ENCODE measurements at regions not wholly inside any gene's neighbourhood (a gene's known extent, or its start where the extent isn't known, plus 50 kb on each side); places are given as distances from the start of the nearest gene placed in this dataset.

DNA sequence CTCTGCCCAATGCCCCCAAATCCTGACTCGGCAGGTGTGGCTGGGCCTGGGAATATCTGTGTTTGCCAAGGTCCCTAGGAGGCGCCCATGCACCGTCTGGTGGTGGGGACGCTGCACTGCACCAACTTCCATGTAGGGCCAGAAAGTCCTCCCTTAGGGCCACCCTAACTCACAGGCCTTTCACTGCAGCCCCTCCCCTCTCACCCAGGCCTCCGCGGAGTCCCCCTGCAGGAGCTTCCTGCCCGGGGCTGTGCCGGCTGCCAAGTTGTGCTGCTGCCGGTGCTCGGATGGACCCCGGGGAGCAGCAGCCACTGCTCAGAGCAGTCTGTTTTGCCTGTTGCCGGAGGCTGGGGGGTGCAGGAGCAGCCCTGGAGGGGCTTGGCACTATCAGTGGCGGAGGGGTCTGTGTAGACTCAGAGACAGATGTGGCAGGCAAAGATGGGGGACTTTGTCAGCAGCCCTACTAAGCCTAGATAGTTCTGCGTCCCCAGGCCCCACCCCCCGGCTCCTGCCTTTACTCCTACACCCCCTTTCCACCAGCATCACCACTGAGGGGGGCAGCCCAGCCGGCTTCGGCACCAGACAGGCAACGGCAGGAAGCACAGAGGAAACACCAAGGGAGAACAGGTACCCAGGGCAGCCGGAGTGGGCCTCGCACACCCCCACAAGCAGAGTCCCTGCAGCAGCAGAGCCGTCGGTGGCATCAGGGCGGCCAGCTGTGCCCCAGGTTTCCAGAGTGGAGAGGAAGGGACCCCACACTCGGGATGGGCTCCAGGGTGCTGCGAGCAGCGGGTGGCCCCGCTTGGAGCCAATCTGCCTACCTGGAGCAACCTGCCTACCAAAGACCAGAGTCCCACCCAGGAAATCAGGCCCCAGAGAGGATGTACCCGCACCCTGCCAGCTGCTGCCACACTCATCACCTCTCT is 124.3 kb downstream of the TRIM29 start:
- peak; percentile 83 for DNase-seq (ENCODE audit: low spot score)

DNA sequence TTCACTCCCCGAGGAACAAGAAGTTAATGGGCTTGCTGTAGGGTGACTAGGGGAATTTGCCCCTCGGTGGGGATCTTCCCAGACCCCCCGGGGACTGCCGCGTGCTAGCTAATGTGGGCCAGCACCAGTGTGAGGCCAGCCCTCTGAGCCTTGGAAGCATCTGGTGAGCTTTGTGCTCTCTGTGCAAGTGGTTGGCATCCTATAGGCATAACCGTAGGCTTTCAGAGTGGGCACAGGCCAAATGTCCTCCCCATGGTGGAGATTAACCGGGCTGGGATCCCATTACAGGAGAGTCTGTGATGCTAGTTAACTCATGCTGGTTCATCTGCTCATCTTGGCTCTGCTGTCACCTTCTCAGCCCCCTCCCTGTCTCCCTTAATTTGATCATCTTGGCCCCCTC is 125.7 kb downstream of the TRIM29 start:
- DNase-seq (ENCODE audit: low spot score), result no peak

GRCh38 chr11:120011836-120012235 is 126.1 kb downstream of the TRIM29 start:
- peak; percentile 69 for DNase-seq (ENCODE audit: low spot score)

GRCh38 chr11:120010775-120011174 is 127.1 kb downstream of the TRIM29 start:
- no peak for DNase-seq (ENCODE audit: low spot score)

DNA sequence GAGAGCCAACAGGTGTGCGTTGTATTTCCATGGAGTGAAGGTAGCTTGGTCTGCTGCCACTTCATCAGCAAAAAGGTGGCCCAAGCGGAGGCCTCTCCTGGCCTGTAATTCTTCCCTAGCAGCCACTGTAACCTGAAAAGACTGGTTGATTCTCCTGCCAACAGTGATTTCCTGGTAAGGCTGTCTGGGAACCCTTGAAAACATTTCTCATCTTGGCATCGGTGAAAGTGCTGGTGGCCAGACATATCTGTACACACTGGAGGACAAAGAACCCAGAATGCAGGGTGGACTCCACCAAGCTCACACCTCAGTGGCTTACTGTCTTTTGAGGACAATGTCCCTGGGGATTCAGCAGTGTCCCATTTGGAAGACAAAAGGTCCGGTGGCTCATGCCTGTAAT is 128.0 kb downstream of the TRIM29 start:
- no peak for DNase-seq (ENCODE audit: low spot score)

DNA sequence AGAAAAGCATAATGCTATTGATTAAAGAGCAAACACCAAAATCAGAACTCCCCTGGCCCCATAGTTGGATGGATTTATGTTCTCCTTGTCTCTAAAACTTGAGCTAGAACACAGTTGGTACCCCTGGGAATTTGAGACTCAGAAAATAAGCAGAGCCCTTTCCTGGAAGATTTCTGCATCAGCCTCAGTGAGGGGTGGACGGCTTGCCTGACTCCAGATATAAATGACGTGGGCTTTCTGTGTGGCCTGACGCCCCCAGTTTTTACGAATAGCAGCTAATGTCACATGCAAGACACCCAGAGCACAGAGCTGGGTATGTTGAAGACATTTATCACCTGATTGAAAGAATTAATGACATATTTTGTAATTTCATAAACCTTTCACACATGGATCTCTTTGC is 130.8 kb downstream of the TRIM29 start:
- no peak for DNase-seq (ENCODE audit: low spot score)

- no peak for DNase-seq (ENCODE audit: low spot score)
These were observed 133.2 kb downstream of the TRIM29 start for GRCh38 chr11:120004723-120005122.

- peak; percentile 71 for DNase-seq (ENCODE audit: low spot score)
These were observed 136.5 kb downstream of the TRIM29 start for GRCh38 chr11:120001178-120002090.

DNA sequence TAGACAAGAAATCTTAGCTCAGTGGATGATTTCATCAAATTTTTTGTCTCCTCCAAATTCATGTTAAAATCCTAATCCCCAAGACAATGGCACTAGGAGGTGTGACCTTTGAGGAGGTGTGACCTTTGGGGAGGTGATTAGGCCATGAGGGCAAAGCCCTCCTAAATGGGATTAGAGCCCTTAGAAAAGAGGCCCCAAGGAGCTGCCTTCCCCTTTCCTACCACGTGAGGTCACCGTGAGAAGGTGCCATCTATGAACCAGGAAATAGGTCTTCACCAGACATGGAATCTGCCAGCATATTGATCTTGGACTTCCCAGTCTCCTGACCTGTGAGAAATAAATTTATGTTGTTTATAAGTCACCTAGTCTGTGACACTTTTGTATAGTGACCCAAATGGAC is 138.7 kb downstream of the TRIM29 start:
- no peak for DNase-seq (ENCODE audit: low spot score)

DNA sequence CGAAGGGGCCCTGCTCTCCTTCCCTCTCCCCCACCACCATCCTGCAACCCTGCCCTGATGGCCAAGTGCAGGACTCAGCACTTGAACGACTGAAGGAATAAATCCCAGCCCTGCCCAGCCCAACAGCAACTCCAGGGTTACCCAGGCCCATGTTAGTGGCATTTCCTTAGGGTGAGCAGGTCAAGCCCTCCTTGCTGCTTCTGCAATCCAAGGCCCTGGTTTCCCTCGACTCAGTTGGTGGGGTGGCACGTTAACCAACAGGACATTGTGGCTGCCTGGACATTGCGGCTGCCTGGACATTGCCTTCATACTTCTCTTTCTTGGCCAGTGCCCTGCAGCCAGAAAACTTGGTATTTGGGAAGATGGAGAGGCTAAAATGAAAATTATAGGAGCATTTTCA is 141.4 kb downstream of the TRIM29 start:
- DNase-seq (ENCODE audit: low spot score), result no peak

- no peak for DNase-seq (ENCODE audit: low spot score)
These were observed 142.0 kb downstream of the TRIM29 start for GRCh38 chr11:119995730-119996491.

- no peak for DNase-seq (ENCODE audit: low spot score)
These were observed 144.2 kb downstream of the TRIM29 start for GRCh38 chr11:119993722-119994121.

DNA sequence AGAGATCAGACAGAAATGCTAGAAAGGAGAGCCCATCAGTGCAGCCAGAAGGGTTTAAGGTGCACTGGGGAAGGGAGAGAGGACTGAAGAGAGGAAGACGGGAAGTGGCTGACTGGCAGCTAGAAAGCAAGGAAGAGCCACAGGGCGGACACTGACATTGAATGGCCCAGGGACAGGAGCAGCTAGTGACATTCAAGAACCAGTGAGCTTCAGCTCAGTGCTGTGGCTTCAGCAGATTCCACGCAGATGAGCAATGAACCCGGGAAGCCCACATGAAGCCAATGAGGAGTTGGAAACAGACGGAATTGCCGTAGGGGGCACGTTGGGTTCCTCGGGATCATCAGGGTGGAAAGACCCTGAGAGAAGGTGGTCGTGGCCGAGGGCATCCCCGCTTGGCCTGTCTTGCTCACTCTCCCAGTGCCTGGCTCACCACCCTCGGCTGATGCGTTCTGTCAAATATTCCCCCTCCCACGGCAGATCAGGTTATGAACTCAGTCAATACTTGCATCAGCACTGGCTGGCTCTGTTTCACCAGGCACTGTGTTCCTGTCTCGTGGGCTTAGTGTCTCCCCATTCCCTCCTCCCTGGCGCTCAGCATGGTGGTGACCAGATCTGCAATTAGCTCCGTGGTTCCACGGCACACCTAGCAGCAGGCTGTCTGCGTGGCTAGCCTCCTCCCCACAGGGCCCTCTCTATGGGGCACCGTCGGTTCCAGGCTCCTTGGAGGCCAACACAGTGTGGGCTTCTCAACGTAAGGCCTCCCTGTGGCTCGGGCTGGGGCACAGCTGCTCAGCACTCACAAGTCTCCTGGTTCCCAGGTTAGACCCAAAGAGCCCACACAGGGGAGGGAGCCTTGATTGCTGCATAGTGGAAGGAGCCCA is 145.5 kb downstream of the TRIM29 start:
- DNase-seq (ENCODE audit: low spot score), result no peak

GRCh38 chr11:119991669-119992068 is 146.2 kb downstream of the TRIM29 start:
- no peak for DNase-seq (ENCODE audit: low spot score)

- DNase-seq (ENCODE audit: low spot score), result no peak
These were observed 146.9 kb downstream of the TRIM29 start for GRCh38 chr11:119991022-119991404.

DNA sequence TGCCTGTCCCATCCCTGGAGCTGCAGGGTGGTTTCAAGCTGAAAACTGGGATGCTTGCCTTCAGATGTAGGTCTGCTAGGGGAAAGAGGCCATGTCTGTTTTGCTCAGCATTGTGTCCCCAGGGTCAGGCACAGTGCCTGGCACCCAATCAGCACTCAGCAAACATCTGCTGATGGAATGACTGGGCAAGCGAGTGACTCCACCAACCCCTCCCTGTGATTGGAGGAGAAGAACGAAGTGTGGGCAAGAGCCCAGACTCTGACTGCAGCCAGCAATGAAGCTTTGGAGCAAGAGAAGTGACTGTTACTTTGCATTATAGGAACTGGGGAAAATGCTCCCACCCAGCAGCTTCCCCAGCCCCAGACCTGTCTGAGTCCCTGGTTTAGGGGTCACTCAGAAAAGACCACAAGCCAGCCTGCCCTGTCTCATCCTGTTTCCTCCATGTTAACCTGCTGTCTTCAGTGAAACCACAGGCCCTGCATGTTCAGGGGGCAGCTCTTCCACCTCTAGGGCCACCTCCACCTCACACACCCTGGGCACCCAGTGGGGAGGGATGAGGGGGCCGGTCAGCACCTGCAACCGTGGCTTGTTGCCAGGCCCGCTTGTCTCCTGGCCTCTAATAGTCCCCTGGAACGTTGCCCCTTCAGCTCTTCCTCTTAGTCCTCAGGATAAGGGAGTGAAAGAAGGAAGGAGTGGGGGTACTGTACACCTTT is 147.4 kb downstream of the TRIM29 start:
- DNase-seq (ENCODE audit: low spot score), result peak; percentile 96

DNA sequence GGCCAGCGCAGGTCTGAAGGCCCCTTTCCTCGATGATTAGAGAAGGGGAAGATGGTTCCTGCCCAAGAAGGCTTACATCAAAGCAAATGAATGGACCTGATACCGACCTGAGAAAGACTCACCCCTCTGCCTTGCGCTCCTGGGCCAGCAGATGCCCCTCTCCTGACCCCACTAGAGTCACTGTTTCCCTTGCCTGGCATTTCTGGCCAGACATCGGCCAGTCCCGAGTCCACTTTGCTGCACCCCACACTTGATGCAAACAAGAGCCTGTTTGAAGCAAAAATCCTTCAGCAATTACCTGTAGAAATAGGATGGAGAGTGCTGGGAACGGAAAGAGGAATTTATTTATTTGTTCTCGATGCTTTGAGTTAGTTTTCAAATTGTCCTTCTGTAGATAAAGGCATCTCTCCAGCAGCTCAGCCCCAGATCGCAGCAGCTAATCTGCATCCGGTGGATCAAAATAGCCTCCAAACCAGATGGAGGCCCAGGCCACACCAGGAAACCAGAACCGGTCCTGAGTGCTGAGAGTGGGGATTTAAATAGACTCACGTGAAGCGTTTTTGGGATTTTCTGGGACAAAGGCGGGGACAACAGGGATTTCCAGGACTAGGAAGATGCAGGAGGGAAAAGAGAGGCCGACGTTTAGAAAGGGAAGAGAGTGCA is 148.6 kb downstream of the TRIM29 start:
- DNase-seq (ENCODE audit: low spot score), result no peak

- DNase-seq (ENCODE audit: low spot score), result no peak
These were observed 152.4 kb downstream of the TRIM29 start for GRCh38 chr11:119985551-119985950.

DNA sequence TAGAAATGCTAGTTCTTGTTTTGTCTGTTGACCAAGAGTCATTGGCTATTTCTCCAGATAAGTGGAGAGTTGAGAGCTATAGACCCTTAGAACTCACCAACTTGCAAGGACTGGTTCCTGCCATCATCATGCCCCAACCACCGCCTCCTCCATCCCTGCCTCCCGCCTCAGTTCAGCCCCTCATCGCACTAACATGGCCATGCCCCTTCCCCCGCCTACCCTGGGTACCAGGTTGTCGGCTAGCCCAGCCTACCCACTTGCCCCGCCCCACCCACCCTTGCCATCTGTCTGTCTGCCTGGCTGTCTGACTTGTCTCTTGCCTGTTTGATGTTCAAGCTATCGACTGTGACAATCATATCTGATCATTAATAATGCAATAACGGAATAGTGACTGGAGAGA is 154.1 kb downstream of the TRIM29 start:
- no peak for DNase-seq (ENCODE audit: low spot score)

DNA sequence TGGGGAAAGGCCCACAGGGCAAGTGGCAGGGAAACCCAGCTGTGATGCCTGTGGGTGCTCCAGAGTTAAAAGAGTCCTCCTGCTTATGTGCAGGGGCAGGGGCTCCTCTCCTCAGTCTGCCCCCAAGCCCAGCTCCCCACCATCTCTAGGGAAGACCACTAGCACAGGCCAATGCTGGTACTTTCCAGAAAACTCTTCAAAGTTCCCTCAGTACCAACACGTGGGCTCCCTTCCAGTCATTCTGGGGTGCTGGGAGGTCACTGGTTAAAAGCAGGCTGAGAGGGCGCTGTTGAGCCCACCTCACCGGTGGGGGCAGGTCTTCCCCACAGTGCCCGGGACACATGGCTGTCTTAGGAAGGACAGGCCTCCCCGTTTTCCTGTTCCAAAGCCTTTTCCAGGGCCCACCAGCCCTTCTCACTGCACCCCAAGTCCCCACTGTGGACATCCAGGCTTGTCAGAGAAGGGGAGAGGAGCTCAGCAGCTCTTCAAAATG is 154.6 kb downstream of the TRIM29 start:
- no peak for DNase-seq (ENCODE audit: low spot score)

Measured in Ammon's horn (tissue), 1 donor.